Activated CD8-positive, alpha-beta T cell treated with anti-CD3 and anti-CD28 coated beads for 36 hours (primary cell): ENCODE measurements at regions not wholly inside any gene's neighbourhood (a gene's known extent, or its start where the extent isn't known, plus 50 kb on each side); places are given as distances from the start of the nearest gene placed in this dataset.
"Not testable (repeated sequence)": the region's sequence is repeated elsewhere in the genome, so short reads cannot be mapped to it uniquely, and the experiment has no call there.

ENCODE experiments used
- ATAC-seq: fragments of 200-7000 bp; cut with Tn5 transposase; one replicate; pipeline ENCODE4 v1.10.0; 2021; ENCODE audit warnings: mild to moderate bottlenecking, moderate library complexity
- CTCF ChIA-PET: fragments of 350-600 bp; sonication (Branson Sonifier 250); formaldehyde crosslinking; loops from one replicate; lab custom pipeline; 2021; ENCODE audit warnings: antibody characterized with exemption; lab: Charles Lee
- POLR2A ChIA-PET: fragments of 350-600 bp; sonication (Branson Sonifier 250); formaldehyde crosslinking; loops from one replicate; lab custom pipeline; 2021; ENCODE audit warnings: antibody characterized with exemption; lab: Charles Lee
- DNase-seq: peaks from one replicate; pipeline ENCODE4 v3.0.0-alpha.2; 2020
- H3K27ac Mint-ChIP-seq: one replicate; pipeline ENCODE4 v1.8.0; 2021; ENCODE audit warnings: mild to moderate bottlenecking, mixed read lengths
- H3K27me3 Mint-ChIP-seq: one replicate; pipeline ENCODE4 v1.8.0; 2021; ENCODE audit warnings: mixed read lengths
- H3K36me3 Mint-ChIP-seq: one replicate; pipeline ENCODE4 v1.8.0; 2021; ENCODE audit warnings: low read depth, mixed read lengths
- H3K4me1 Mint-ChIP-seq: one replicate; pipeline ENCODE4 v1.8.0; 2021; ENCODE audit warnings: low read depth, mixed read lengths
- H3K4me3 Mint-ChIP-seq: one replicate; pipeline ENCODE4 v1.8.0; 2021; ENCODE audit warnings: mild to moderate bottlenecking, moderate library complexity, mixed read lengths
- H3K9me3 Mint-ChIP-seq: one replicate; pipeline ENCODE4 v1.8.0; 2021; ENCODE audit warnings: mixed read lengths
- CTCF ChIP-seq: fragments of 200-600 bp; IDR thresholded peaks from one replicate; pipeline ENCODE4 v1.8.0; 2022; ENCODE audit warnings: antibody characterized with exemption, mild to moderate bottlenecking
- intact Hi-C: fragments of 100-400 bp; cut with micrococcal nuclease; formaldehyde crosslinking; loops from one replicate; pipeline ENCODE4 v1.10.0; 2022

- Mint-ChIP-seq H3K27ac (no peak overlapping the region), H3K4me1 (no peaks in the 10 kb centered on the region), H3K27me3 (no peaks in the 10 kb centered on the region), H3K4me3 (no peak overlapping the region), H3K9me3 (peaks cover 16% of the 10 kb centered on the region), H3K36me3 (no peaks in the 10 kb centered on the region)
- POLR2A ChIA-PET, result no interaction called here
- CTCF ChIA-PET, result no interaction called here
- ATAC-seq (no peak), DNase-seq (no peak)
- TF ChIP-seq CTCF, result no peak
- intact Hi-C loops, result no loop called here
Measured at GRCh38 chr14:84312551-84312950, 1217.4 kb upstream of the FLRT2 start.

GRCh38 chr14:84323450-84323849 is 1206.5 kb upstream of the FLRT2 start:
- no peak for TF ChIP-seq CTCF
- ATAC-seq (no peak), DNase-seq (no peak)
- POLR2A ChIA-PET, result no interaction called here
- Mint-ChIP-seq H3K36me3 (no peaks in the 10 kb centered on the region), H3K27ac (no peak overlapping the region), H3K9me3 (peaks cover 13% of the 10 kb centered on the region), H3K4me1 (no peaks in the 10 kb centered on the region), H3K4me3 (no peak overlapping the region), H3K27me3 (no peaks in the 10 kb centered on the region)
- CTCF ChIA-PET, result no interaction called here
- intact Hi-C loops, result no loop called here

- H3K4me1 Mint-ChIP-seq, result no peaks in the 10 kb centered on the region
- peaks cover 13% of the 10 kb centered on the region for H3K9me3 Mint-ChIP-seq
- CTCF ChIA-PET, result no interaction called here
- no peak for DNase-seq
- POLR2A ChIA-PET, result no interaction called here
- no peak overlapping the region for H3K27ac Mint-ChIP-seq
- H3K4me3 Mint-ChIP-seq, result no peak overlapping the region
- no peak for ATAC-seq
- TF ChIP-seq CTCF, result no peak
- H3K27me3 Mint-ChIP-seq, result no peaks in the 10 kb centered on the region
- no peaks in the 10 kb centered on the region for H3K36me3 Mint-ChIP-seq
- intact Hi-C loops, result no loop called here
Measured at GRCh38 chr14:84323978-84324377, 1206.0 kb upstream of the FLRT2 start.

- no peak for DNase-seq
- ChIA-PET CTCF (no interaction called here), POLR2A (no interaction called here)
- Mint-ChIP-seq H3K36me3 (no peaks in the 10 kb centered on the region), H3K27me3 (no peaks in the 10 kb centered on the region), H3K27ac (no peak overlapping the region), H3K4me1 (no peaks in the 10 kb centered on the region), H3K4me3 (no peak overlapping the region), H3K9me3 (peaks cover 8% of the 10 kb centered on the region)
- no peak for ATAC-seq
- intact Hi-C loops, result no loop called here
- no peak for TF ChIP-seq CTCF
Measured at GRCh38 chr14:84336433-84336832, 1193.5 kb upstream of the FLRT2 start.

GRCh38 chr14:84340938-84341337 is 1189.0 kb upstream of the FLRT2 start:
- peaks cover 7% of the 10 kb centered on the region for H3K9me3 Mint-ChIP-seq
- ChIA-PET CTCF (no interaction called here), POLR2A (no interaction called here)
- H3K4me1 Mint-ChIP-seq, result no peaks in the 10 kb centered on the region
- H3K36me3 Mint-ChIP-seq, result no peaks in the 10 kb centered on the region
- ATAC-seq (no peak), DNase-seq (no peak)
- H3K27me3 Mint-ChIP-seq, result no peaks in the 10 kb centered on the region
- TF ChIP-seq CTCF, result no peak
- intact Hi-C loops, result no loop called here
- H3K27ac Mint-ChIP-seq, result no peak overlapping the region
- no peak overlapping the region for H3K4me3 Mint-ChIP-seq

- H3K36me3 Mint-ChIP-seq, H3K27me3 Mint-ChIP-seq, H3K27ac Mint-ChIP-seq, CTCF ChIA-PET, H3K4me1 Mint-ChIP-seq, ATAC-seq, H3K9me3 Mint-ChIP-seq, intact Hi-C loops, DNase-seq, H3K4me3 Mint-ChIP-seq: not testable (repeated sequence)
- POLR2A ChIA-PET, result interaction anchor here (0.6 kb wide), 1 partner anchor 1782 kb away, joined by 3 read pairs; no protein-coding TSS in a partner anchor
Measured at GRCh38 chr14:84341867-84342266, 1188.1 kb upstream of the FLRT2 start.
